ENCODE measurements at regions not wholly inside any gene's neighbourhood (a gene's known extent, or its start where the extent isn't known, plus 50 kb on each side); places are given as distances from the start of the nearest gene placed in this dataset.

DNA sequence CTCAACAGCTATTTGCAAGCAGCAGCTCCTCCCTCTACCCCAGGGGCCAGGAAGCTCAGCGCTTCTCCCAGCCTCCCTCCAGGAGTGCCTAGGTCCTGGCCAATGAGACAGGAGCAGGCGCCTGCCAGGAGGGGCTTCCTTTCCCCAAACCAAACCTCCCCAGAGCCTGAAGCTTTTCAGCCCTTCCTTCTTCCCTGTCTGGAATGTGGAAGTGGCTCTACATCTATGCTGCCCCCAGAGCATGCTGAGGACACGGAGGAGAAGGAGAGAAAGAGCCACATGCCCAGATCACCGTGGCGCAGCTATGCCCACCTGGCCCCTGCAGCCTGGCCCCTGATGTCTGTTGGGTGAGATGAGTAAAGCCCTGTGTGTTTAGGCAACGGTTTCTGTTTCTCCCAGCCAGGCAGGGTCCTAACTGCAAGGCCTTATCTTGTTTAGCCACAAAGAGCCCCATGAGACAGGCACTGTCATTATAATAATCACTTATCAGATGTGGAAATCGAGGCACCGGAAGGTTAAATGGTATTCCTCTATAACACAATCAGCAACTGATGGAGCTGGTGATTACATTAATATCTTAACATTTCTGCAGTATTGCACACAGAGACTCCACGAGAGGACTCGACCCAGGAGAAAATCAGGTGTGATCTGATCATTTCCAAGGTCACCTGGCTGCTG lies 315.8 kb downstream of the CTTN start:
- Mint-ChIP-seq H3K36me3 (no peaks in the 10 kb centered on the region), H3K27ac (no peak overlapping the region), H3K27me3 (peaks cover 0 to 46% (median 21%) of the 10 kb centered on the region in 5 donors), H3K9me3 (no peaks in the 10 kb centered on the region), H3K4me3 (no peak overlapping the region), H3K4me1 (peaks cover 0 to 4% (median 0%) of the 10 kb centered on the region in 7 donors)
- Histone ChIP-seq H3K27ac (ENCODE audit: low read depth, low read length) (no peak overlapping the region), H3K4me3 (ENCODE audit: low read length) (no peak overlapping the region), H3K9me3 (ENCODE audit: control insufficient read depth in 2 of 3, low read length in 3 of 3) (no peaks in the 10 kb centered on the region), H3K4me1 (ENCODE audit: control insufficient read depth in 2 of 2, insufficient read depth in 2 of 2, low read length in 2 of 2) (no peaks in the 10 kb centered on the region), H3K36me3 (ENCODE audit: control insufficient read depth in 2 of 3, insufficient read depth in 3 of 3, low read length in 3 of 3) (no peaks in the 10 kb centered on the region), H3K27me3 (ENCODE audit: control insufficient read depth in 2 of 2, insufficient read depth in 2 of 2, low read length in 2 of 2) (no peaks in the 10 kb centered on the region)
- ChIA-PET CTCF (no interaction called here), POLR2A (no interaction called here)
- ATAC-seq (no peak), DNase-seq (no peak)
- intact Hi-C loops (cut with micrococcal nuclease), result no loop called here

DNA sequence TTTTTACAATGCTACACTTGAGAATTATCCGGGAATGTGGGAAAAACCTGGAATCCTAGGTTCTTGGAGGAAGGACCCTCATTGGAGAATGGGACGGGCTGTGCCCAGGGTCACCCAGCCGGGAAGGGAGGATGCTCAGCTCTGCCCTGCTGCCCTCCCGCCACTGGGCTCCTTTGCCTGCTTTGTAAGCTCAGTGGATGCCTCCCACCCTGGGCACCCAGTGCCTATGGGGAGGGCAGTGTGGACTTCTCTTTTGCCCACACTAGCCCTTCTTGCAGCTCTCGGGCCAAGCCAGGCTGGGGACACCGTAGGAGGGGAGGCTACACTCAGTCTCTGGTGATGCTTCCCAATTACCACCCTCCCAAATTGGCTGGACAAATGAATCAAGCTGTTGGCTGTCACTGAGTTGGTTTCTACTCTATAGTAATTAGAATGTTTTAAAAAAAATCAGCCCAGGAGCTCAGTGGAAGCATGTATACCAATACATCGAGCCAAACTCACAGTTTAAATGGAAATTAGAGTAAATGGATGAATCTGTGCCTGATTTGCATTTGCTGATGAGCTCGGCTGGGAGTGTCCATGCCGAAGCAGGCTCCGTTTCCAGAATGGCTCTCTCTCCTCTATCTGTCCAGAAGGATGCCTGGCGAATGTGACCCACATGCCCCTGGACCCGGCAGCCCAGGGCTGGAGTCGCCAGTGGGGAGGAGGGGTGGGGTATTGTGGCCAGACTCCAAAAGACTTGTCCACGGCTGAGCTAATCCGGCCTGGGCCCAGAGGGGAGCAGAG lies 317.0 kb downstream of the CTTN start:
- Mint-ChIP-seq H3K4me3 (no peak overlapping the region), H3K36me3 (no peaks in the 10 kb centered on the region), H3K9me3 (no peaks in the 10 kb centered on the region), H3K27ac (no peak overlapping the region), H3K4me1 (peaks cover 0 to 2% (median 0%) of the 10 kb centered on the region in 7 donors), H3K27me3 (peaks cover 0 to 39% (median 15%) of the 10 kb centered on the region in 5 donors)
- Histone ChIP-seq H3K4me3 (ENCODE audit: low read length) (no peak overlapping the region), H3K4me1 (ENCODE audit: control insufficient read depth in 2 of 2, insufficient read depth in 2 of 2, low read length in 2 of 2) (no peaks in the 10 kb centered on the region), H3K27ac (ENCODE audit: low read depth, low read length) (no peak overlapping the region), H3K36me3 (ENCODE audit: control insufficient read depth in 2 of 3, insufficient read depth in 3 of 3, low read length in 3 of 3) (no peaks in the 10 kb centered on the region), H3K27me3 (ENCODE audit: control insufficient read depth in 2 of 2, insufficient read depth in 2 of 2, low read length in 2 of 2) (no peaks in the 10 kb centered on the region), H3K9me3 (ENCODE audit: control insufficient read depth in 2 of 3, low read length in 3 of 3) (no peaks in the 10 kb centered on the region)
- ChIA-PET POLR2A (no interaction called here), CTCF (no interaction called here)
- ATAC-seq (no peak), DNase-seq (no peak)
- intact Hi-C loops (cut with micrococcal nuclease), result no loop called here

- H3K36me3 Mint-ChIP-seq, result no peaks in the 10 kb centered on the region
- Histone ChIP-seq H3K27ac (ENCODE audit: low read depth, low read length) (no peak overlapping the region), H3K36me3 (ENCODE audit: control insufficient read depth in 2 of 3, insufficient read depth in 3 of 3, low read length in 3 of 3) (no peaks in the 10 kb centered on the region), H3K27me3 (ENCODE audit: control insufficient read depth in 2 of 2, insufficient read depth in 2 of 2, low read length in 2 of 2) (no peaks in the 10 kb centered on the region), H3K4me3 (ENCODE audit: low read length) (no peak overlapping the region), H3K9me3 (ENCODE audit: control insufficient read depth in 2 of 3, low read length in 3 of 3) (no peaks in the 10 kb centered on the region), H3K4me1 (ENCODE audit: control insufficient read depth in 2 of 2, insufficient read depth in 2 of 2, low read length in 2 of 2) (no peaks in the 10 kb centered on the region)
- CTCF ChIA-PET, result no interaction called here
- intact Hi-C loops (cut with micrococcal nuclease), result no loop called here
- no peak overlapping the region for H3K4me3 Mint-ChIP-seq
- no peaks in the 10 kb centered on the region for H3K4me1 Mint-ChIP-seq
- H3K27ac Mint-ChIP-seq, result no peak overlapping the region
- peaks cover 0 to 39% (median 15%) of the 10 kb centered on the region in 5 donors for H3K27me3 Mint-ChIP-seq
- no peak for ATAC-seq
- POLR2A ChIA-PET, result no interaction called here
- no peak for DNase-seq
- H3K9me3 Mint-ChIP-seq, result no peaks in the 10 kb centered on the region
Measured at GRCh38 chr11:70716216-70716615, 317.9 kb downstream of the CTTN start.

GRCh38 chr11:70716986-70717775 lies 318.9 kb downstream of the CTTN start:
- DNase-seq (no peak), ATAC-seq (no peak)
- Histone ChIP-seq H3K36me3 (ENCODE audit: control insufficient read depth in 2 of 3, insufficient read depth in 3 of 3, low read length in 3 of 3) (no peaks in the 10 kb centered on the region), H3K27ac (ENCODE audit: low read depth, low read length) (no peak overlapping the region), H3K9me3 (ENCODE audit: control insufficient read depth in 2 of 3, low read length in 3 of 3) (no peaks in the 10 kb centered on the region), H3K4me3 (ENCODE audit: low read length) (no peak overlapping the region), H3K27me3 (ENCODE audit: control insufficient read depth in 2 of 2, insufficient read depth in 2 of 2, low read length in 2 of 2) (no peaks in the 10 kb centered on the region), H3K4me1 (ENCODE audit: control insufficient read depth in 2 of 2, insufficient read depth in 2 of 2, low read length in 2 of 2) (no peaks in the 10 kb centered on the region)
- Mint-ChIP-seq H3K9me3 (no peaks in the 10 kb centered on the region), H3K4me3 (no peak overlapping the region), H3K27ac (no peak overlapping the region), H3K4me1 (no peaks in the 10 kb centered on the region), H3K27me3 (peaks cover 0 to 35% (median 13%) of the 10 kb centered on the region in 5 donors), H3K36me3 (no peaks in the 10 kb centered on the region)
- ChIA-PET CTCF (no interaction called here), POLR2A (no interaction called here)
- intact Hi-C loops (cut with micrococcal nuclease), result no loop called here

GRCh38 chr11:70717936-70718595 lies 319.7 kb downstream of the CTTN start:
- H3K27ac Mint-ChIP-seq, result no peak overlapping the region
- CTCF ChIA-PET, result no interaction called here
- Histone ChIP-seq H3K9me3 (ENCODE audit: control insufficient read depth in 2 of 3, low read length in 3 of 3) (no peaks in the 10 kb centered on the region), H3K27me3 (ENCODE audit: control insufficient read depth in 2 of 2, insufficient read depth in 2 of 2, low read length in 2 of 2) (no peaks in the 10 kb centered on the region), H3K4me1 (ENCODE audit: control insufficient read depth in 2 of 2, insufficient read depth in 2 of 2, low read length in 2 of 2) (no peaks in the 10 kb centered on the region), H3K27ac (ENCODE audit: low read depth, low read length) (no peak overlapping the region), H3K36me3 (ENCODE audit: control insufficient read depth in 2 of 3, insufficient read depth in 3 of 3, low read length in 3 of 3) (no peaks in the 10 kb centered on the region), H3K4me3 (ENCODE audit: low read length) (no peak overlapping the region)
- ATAC-seq (no peak), DNase-seq (no peak)
- H3K9me3 Mint-ChIP-seq, result no peaks in the 10 kb centered on the region
- H3K4me1 Mint-ChIP-seq, result no peaks in the 10 kb centered on the region
- POLR2A ChIA-PET, result no interaction called here
- no peak overlapping the region for H3K4me3 Mint-ChIP-seq
- H3K27me3 Mint-ChIP-seq, result peaks cover 0 to 30% (median 12%) of the 10 kb centered on the region in 5 donors
- intact Hi-C loops (cut with micrococcal nuclease), result no loop called here
- H3K36me3 Mint-ChIP-seq, result no peaks in the 10 kb centered on the region

DNA sequence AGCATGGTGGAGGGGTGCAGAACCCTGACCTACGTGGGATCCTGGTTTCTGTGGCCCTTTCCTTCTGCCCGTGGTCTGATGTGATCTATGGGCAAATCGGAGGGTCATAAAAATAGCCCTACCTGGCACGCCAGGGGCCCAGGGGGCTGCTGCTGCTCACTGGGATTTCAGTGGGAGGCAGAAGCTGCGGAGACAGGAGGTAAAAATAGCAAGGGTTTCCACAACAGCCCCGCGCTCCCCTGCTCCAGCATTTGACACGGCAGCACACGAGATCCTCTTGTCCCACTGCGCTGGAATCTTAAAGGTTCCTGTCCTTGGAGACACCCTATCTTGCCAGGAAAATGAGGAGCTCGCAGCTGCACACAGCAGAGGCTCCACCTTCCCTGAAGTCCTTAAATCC lies 321.2 kb downstream of the CTTN start:
- H3K36me3 Mint-ChIP-seq, result no peaks in the 10 kb centered on the region
- H3K9me3 Mint-ChIP-seq, result no peaks in the 10 kb centered on the region
- no peak overlapping the region for H3K27ac ChIP-seq (ENCODE audit: low read depth, low read length)
- no peaks in the 10 kb centered on the region for H3K36me3 ChIP-seq (ENCODE audit: control insufficient read depth in 2 of 3, insufficient read depth in 3 of 3, low read length in 3 of 3)
- no peaks in the 10 kb centered on the region for H3K27me3 ChIP-seq (ENCODE audit: control insufficient read depth in 2 of 2, insufficient read depth in 2 of 2, low read length in 2 of 2)
- H3K4me1 Mint-ChIP-seq, result no peaks in the 10 kb centered on the region
- ATAC-seq (no peak), DNase-seq (no peak)
- H3K4me1 ChIP-seq (ENCODE audit: control insufficient read depth in 2 of 2, insufficient read depth in 2 of 2, low read length in 2 of 2), result no peaks in the 10 kb centered on the region
- H3K9me3 ChIP-seq (ENCODE audit: control insufficient read depth in 2 of 3, low read length in 3 of 3), result no peaks in the 10 kb centered on the region
- peaks cover 0 to 23% (median 12%) of the 10 kb centered on the region in 5 donors for H3K27me3 Mint-ChIP-seq
- intact Hi-C loops (cut with micrococcal nuclease), result no loop called here
- H3K27ac Mint-ChIP-seq, result no peak overlapping the region
- no peak overlapping the region for H3K4me3 Mint-ChIP-seq
- ChIA-PET CTCF (no interaction called here), POLR2A (no interaction called here)
- H3K4me3 ChIP-seq (ENCODE audit: low read length), result no peak overlapping the region
